ENCODE measurements at regions not wholly inside any gene's neighbourhood (a gene's known extent, or its start where the extent isn't known, plus 50 kb on each side); places are given as distances from the start of the nearest gene placed in this dataset.
A peak's percentile ranks its signal among the peaks of the same experiment; 100 is the strongest.

DNA sequence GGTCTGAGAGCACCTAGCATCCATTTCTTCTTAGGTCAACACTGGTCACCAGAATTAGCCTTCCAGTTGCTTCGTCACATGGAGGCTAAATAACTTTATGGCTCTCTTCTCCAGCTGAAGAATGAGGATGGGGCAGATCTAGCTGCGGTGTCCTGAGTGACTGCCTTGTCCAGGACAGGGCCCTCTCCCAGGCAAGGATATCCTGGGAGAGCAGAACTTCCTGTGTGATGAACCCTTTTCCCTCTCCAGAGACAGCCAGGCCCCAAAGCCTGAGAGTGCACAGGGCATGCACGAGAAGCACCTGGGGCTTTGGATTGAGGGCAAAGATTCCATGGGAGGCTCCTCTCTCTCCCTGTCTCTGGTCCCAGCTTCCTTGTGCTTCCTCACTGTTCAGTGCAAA is 108.2 kb upstream of the MAMLD1 start:
- Mint-ChIP-seq H3K27ac (ENCODE audit: unreplicated experiment) (no peak overlapping the region), H3K9me3 (ENCODE audit: unreplicated experiment) (no peaks in the 10 kb centered on the region), H3K4me3 (ENCODE audit: unreplicated experiment) (no peak overlapping the region), H3K27me3 (ENCODE audit: unreplicated experiment) (no peaks in the 10 kb centered on the region), H3K4me1 (ENCODE audit: unreplicated experiment) (peaks cover 36% of the 10 kb centered on the region), H3K36me3 (ENCODE audit: unreplicated experiment) (no peaks in the 10 kb centered on the region)
- peak; percentile 69 for DNase-seq (ENCODE audit: extremely low spot score, unreplicated experiment)
- TF ChIP-seq CTCF (IDR thresholded peaks at IDR 0.05) = no peak

DNA sequence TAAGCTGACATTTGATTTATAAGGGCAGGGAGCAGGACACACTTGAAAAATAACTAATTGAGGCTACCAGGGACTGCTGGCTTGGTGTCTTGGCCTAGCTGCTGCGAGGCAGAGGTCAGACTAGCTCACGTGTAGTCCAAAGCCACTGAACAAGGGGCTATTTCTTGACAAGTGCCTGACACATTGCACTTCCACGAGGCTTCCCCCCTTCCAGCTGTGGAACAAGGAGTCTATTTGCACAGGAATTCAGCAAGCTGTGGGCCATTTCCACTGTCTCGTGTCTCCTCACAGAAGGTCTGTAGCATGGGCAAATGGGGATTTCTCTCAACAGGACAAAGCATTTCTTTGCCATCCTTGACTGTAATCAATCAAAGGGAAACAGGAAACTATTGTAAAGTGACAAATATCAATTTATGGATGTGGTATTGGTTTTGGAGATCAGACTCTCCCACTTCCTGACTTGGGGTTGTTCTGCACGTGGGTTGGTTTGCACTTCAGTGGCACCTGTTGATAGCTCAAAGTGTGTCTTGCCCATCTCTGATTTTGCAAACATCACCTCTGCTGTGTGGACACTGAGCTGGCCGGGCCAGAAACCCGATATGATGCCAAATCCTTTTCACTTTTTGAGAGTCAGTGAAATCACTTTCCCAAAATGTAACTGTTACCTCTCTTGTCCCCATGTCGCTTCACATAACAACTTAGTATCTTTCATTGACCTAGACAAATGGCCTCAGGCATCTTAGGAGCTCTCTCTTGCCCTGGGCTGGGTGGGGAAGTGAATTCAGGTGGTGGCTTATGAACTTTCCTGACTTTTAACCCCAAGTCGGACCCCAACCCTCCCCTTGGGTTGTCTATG is 107.4 kb upstream of the MAMLD1 start:
- no peak overlapping the region for H3K27ac Mint-ChIP-seq (ENCODE audit: unreplicated experiment)

GRCh38 chrX:150256297-150256650 is 106.8 kb upstream of the MAMLD1 start:
- Mint-ChIP-seq H3K4me1 (ENCODE audit: unreplicated experiment) (peaks cover 38% of the 10 kb centered on the region), H3K9me3 (ENCODE audit: unreplicated experiment) (no peaks in the 10 kb centered on the region), H3K27me3 (ENCODE audit: unreplicated experiment) (no peaks in the 10 kb centered on the region), H3K4me3 (ENCODE audit: unreplicated experiment) (no peak overlapping the region), H3K36me3 (ENCODE audit: unreplicated experiment) (no peaks in the 10 kb centered on the region), H3K27ac (ENCODE audit: unreplicated experiment) (no peak overlapping the region)
- TF ChIP-seq CTCF (IDR thresholded peaks at IDR 0.05) = no peak
- DNase-seq (ENCODE audit: extremely low spot score, unreplicated experiment) = no peak

More for the DNA sequence above, 107.4 kb upstream of the MAMLD1 start:
- H3K36me3 Mint-ChIP-seq (ENCODE audit: unreplicated experiment) = no peaks in the 10 kb centered on the region
- DNase-seq (ENCODE audit: extremely low spot score, unreplicated experiment) = no peak
- no peaks in the 10 kb centered on the region for H3K9me3 Mint-ChIP-seq (ENCODE audit: unreplicated experiment)
- H3K27me3 Mint-ChIP-seq (ENCODE audit: unreplicated experiment) = no peaks in the 10 kb centered on the region
- H3K4me1 Mint-ChIP-seq (ENCODE audit: unreplicated experiment) = peaks cover 38% of the 10 kb centered on the region
- TF ChIP-seq CTCF (IDR thresholded peaks at IDR 0.05) = no peak
- no peak overlapping the region for H3K4me3 Mint-ChIP-seq (ENCODE audit: unreplicated experiment)

GRCh38 chrX:150257353-150258175 is 105.6 kb upstream of the MAMLD1 start:
- no peak for TF ChIP-seq CTCF (IDR thresholded peaks at IDR 0.05)
- Mint-ChIP-seq H3K27ac (ENCODE audit: unreplicated experiment) (peak overlapping the region; percentile 35), H3K9me3 (ENCODE audit: unreplicated experiment) (peaks cover 3% of the 10 kb centered on the region), H3K4me1 (ENCODE audit: unreplicated experiment) (peaks cover 41% of the 10 kb centered on the region), H3K27me3 (ENCODE audit: unreplicated experiment) (no peaks in the 10 kb centered on the region), H3K4me3 (ENCODE audit: unreplicated experiment) (no peak overlapping the region), H3K36me3 (ENCODE audit: unreplicated experiment) (no peaks in the 10 kb centered on the region)
- peak; percentile 54 for DNase-seq (ENCODE audit: extremely low spot score, unreplicated experiment)

DNA sequence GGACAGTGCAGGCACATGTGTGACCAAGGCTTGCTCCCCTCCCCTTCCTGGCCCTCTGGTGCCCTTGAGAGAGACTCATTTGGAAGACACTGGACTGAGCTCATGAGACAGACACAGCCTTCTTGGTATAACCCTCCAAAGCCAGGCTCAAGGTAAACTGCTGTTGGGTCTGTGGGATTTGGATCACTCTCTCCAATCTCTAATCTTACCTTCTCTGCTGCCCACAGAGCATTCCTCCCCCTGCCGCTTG is 105.0 kb upstream of the MAMLD1 start:
- H3K27ac Mint-ChIP-seq (ENCODE audit: unreplicated experiment) = no peak overlapping the region

More for the DNA sequence above, 105.0 kb upstream of the MAMLD1 start:
- DNase-seq (ENCODE audit: extremely low spot score, unreplicated experiment) = no peak
- H3K9me3 Mint-ChIP-seq (ENCODE audit: unreplicated experiment) = peaks cover 3% of the 10 kb centered on the region
- no peak overlapping the region for H3K4me3 Mint-ChIP-seq (ENCODE audit: unreplicated experiment)
- peaks cover 41% of the 10 kb centered on the region for H3K4me1 Mint-ChIP-seq (ENCODE audit: unreplicated experiment)
- TF ChIP-seq CTCF (IDR thresholded peaks at IDR 0.05) = no peak
- H3K36me3 Mint-ChIP-seq (ENCODE audit: unreplicated experiment) = no peaks in the 10 kb centered on the region
- H3K27me3 Mint-ChIP-seq (ENCODE audit: unreplicated experiment) = no peaks in the 10 kb centered on the region
